Heart left ventricle (tissue), 16 donors: ENCODE measurements at regions not wholly inside any gene's neighbourhood (a gene's known extent, or its start where the extent isn't known, plus 50 kb on each side); places are given as distances from the start of the nearest gene placed in this dataset.

ENCODE experiments used
- ATAC-seq, 4 donors: fragments of 200-7000 bp; cut with Tn5 transposase; one replicate each; pipeline ENCODE4 v1.9.1; 2020 to 2022; ENCODE audit warnings: moderate library complexity in 4 of 4, mild to moderate bottlenecking in 3 of 4, moderate number of reproducible peaks in 1 of 4
- DNase-seq, 5 donors: peaks; one replicate each; pipeline ENCODE4 v3.0.0-alpha.2; 2020
- H3K27ac ChIP-seq, 12 donors: fragments of 200-600 bp; sonication (generic) in 4 of 12; one replicate each; pipeline versions ENCODE4 v1.5.0 to v1.8.0; 2016 to 2022; ENCODE audit warnings: mild to moderate bottlenecking in 2 of 12
- H3K27me3 ChIP-seq, 9 donors: fragments of 200-600 bp; sonication (generic) in 2 of 9; one replicate each; pipeline versions ENCODE4 v1.5.1 to v1.8.0; 2016 to 2022; ENCODE audit warnings: mild to moderate bottlenecking in 3 of 9
- H3K36me3 ChIP-seq, 9 donors: fragments of 200-600 bp; sonication (generic) in 2 of 9; one replicate each; pipeline versions ENCODE4 v1.5.0 to v1.8.0; 2018 to 2022; ENCODE audit warnings: mild to moderate bottlenecking in 2 of 9
- H3K4me1 ChIP-seq, 12 donors: fragments of 200-600 bp; sonication (generic) in 4 of 12; one replicate each; pipeline versions ENCODE4 v1.5.0 to v1.8.0; 2016 to 2022; ENCODE audit warnings: mild to moderate bottlenecking in 3 of 12
- H3K4me3 ChIP-seq, 12 donors: fragments of 200-600 bp; sonication (generic) in 4 of 12; one replicate each; pipeline versions ENCODE4 v1.5.0 to v1.8.0; 2017 to 2022; ENCODE audit warnings: mild to moderate bottlenecking in 9 of 12, moderate library complexity in 4 of 12
- H3K9me3 ChIP-seq, 12 donors: fragments of 200-600 bp; sonication (generic) in 4 of 12; one replicate each; pipeline versions ENCODE4 v1.5.0 to v1.8.0; 2016 to 2022; ENCODE audit warnings: mild to moderate bottlenecking in 1 of 12
- CTCF ChIP-seq, 12 donors: fragments of 200-600 bp; sonication (generic) in 4 of 12; IDR thresholded peaks; one replicate each; pipeline versions ENCODE4 v1.5.0 to v1.8.0; 2018 to 2022; ENCODE audit warnings: antibody characterized with exemption in 12 of 12, mild to moderate bottlenecking in 5 of 12
- POLR2A ChIP-seq, 2 donors: fragments of 450-650 bp; IDR thresholded peaks; one replicate each; pipeline ENCODE4 v1.6.1; 2017; ENCODE audit warnings: antibody characterized with exemption in 2 of 2, mild to moderate bottlenecking in 2 of 2, moderate library complexity in 2 of 2
- WGBS, 4 donors: extraction: QIAGEN DNeasy Blood & Tissue Kit in 2 of 4; methylation state at CpG; one replicate each; pipeline versions ENCODE4 v1.1.5 to v1.1.7; 2013 to 2018; 5-methylcytosine and 5-hydroxymethylcytosine counted together
- intact Hi-C, 10 donors: fragments of 100-400 bp; cut with DNase I; formaldehyde crosslinking; loops; one replicate each; pipeline versions ENCODE4 v1.11.1 to v1.14.2; 2022
- donor health status: ischemic (EF 13 %, LVEDD 7.1; RV severe dilation, severe dysfunction).
- donor health status: healthy with polysubstance abuse.
- donor health status: DM: no; HTN: yes; CAD: no.
- donor health status: DM: no; HTN: no; CAD: no.
- donor health status: ischemic (EF 25% LVEDD 6.9; RV normal size, moderate dysfunction).
- donor health status: ischemic (EF 25% LVEDD 5.7; RV mildly dilated, moderate dysfunction).
- donor health status: healthy.
- donor health status: DM: yes; HTN: yes; CAD: no.
- donor health status: ischemic (EF 35%, LVEDD 5.7; RV mildly dilated, moderate dysfunction).
- donor health status: nonischemic (EF 11% LVEDD 7.7; RV severe dilation, severe dysfunction).
- donor health status: DM: yes; HTN: yes; CAD: no.
- donor health status: PGD.
- donor health status: ischemic (EF 29% LVEDD 5.4; RV normal size, mild dysfunction).
- donor health status: nonischemic (EF 23%, LVEDD 6.1; RV moderate dilation, normal function).

GRCh38 chr17:62901544-62901943 is 64.5 kb upstream of the TANC2 start:
- intact Hi-C loops: loop anchor here in 1 of 10 donors (5.0 kb wide), 1 partner anchor 34 kb away; no protein-coding TSS in a partner anchor
- no peak overlapping the region for H3K27ac ChIP-seq
- ATAC-seq (no peak), DNase-seq (no peak)
- H3K27me3 ChIP-seq: no peaks in the 10 kb centered on the region
- H3K4me3 ChIP-seq: no peak overlapping the region
- 94 to 97% (median 96%) methylated on average over 8 of the region's 8 CpGs for WGBS, 4 donors
- no peaks in the 10 kb centered on the region for H3K36me3 ChIP-seq
- H3K4me1 ChIP-seq: peaks cover 0 to 20% (median 7%) of the 10 kb centered on the region in 12 donors
- TF ChIP-seq POLR2A (IDR thresholded peaks at IDR 0.05) (no peak), CTCF (IDR thresholded peaks at IDR 0.05) (no peak)
- H3K9me3 ChIP-seq: no peaks in the 10 kb centered on the region

- DNase-seq (no peak), ATAC-seq (no peak)
- H3K4me1 ChIP-seq: peaks cover 0 to 20% (median 7%) of the 10 kb centered on the region in 12 donors
- no peak for TF ChIP-seq POLR2A (IDR thresholded peaks at IDR 0.05)
- H3K36me3 ChIP-seq: no peaks in the 10 kb centered on the region
- no peak overlapping the region for H3K4me3 ChIP-seq
- H3K27ac ChIP-seq: no peak overlapping the region
- H3K9me3 ChIP-seq: no peaks in the 10 kb centered on the region
- WGBS, 4 donors: 92 to 98% (median 97%) methylated on average over 5 of the region's 5 CpGs
- intact Hi-C loops: loop anchor here in 1 of 10 donors (5.0 kb wide), 1 partner anchor 33 kb away; no protein-coding TSS in a partner anchor
- H3K27me3 ChIP-seq: no peaks in the 10 kb centered on the region
These were observed 65.9 kb upstream of the TANC2 start for GRCh38 chr17:62900096-62900495.

GRCh38 chr17:62899361-62899760 is 66.7 kb upstream of the TANC2 start:
- peak in 3 of 5 donors; percentile 35 to 67 (median 39) for DNase-seq
- 64 to 75% (median 70%) methylated on average over 6 of the region's 6 CpGs for WGBS, 4 donors
- peak; percentile 27 to 88 (median 70) for ATAC-seq
- Histone ChIP-seq H3K4me1 (peaks cover 0 to 20% (median 7%) of the 10 kb centered on the region in 12 donors), H3K36me3 (no peaks in the 10 kb centered on the region), H3K27me3 (no peaks in the 10 kb centered on the region), H3K9me3 (no peaks in the 10 kb centered on the region), H3K4me3 (no peak overlapping the region), H3K27ac (peak overlapping the region in 2 of 12 donors; percentile 48 to 49)
- intact Hi-C loops: loop anchor here in 3 of 10 donors (5.0 to 10.0 kb wide), 2 partner anchors 68 to 195 kb away; partner anchors contain the start of gene TANC2 (in 2 of the 3)
- no peak for TF ChIP-seq CTCF (IDR thresholded peaks at IDR 0.05)
- TF ChIP-seq POLR2A (IDR thresholded peaks at IDR 0.05): no peak

GRCh38 chr17:62898239-62898864 is 67.7 kb upstream of the TANC2 start:
- WGBS, 4 donors: 32 to 49% (median 42%) methylated on average over 13 of the region's 13 CpGs
- Histone ChIP-seq H3K27me3 (no peaks in the 10 kb centered on the region), H3K36me3 (no peaks in the 10 kb centered on the region), H3K4me3 (peak overlapping the region in 2 of 12 donors; percentile 18 to 22), H3K9me3 (no peaks in the 10 kb centered on the region), H3K4me1 (peaks cover 0 to 25% (median 7%) of the 10 kb centered on the region in 12 donors), H3K27ac (peak overlapping the region in 5 of 12 donors; percentile 7 to 49 (median 48))
- ATAC-seq (peak; percentile 22 to 70 (median 51)), DNase-seq (peak in 2 of 5 donors; percentile 28 to 51)
- intact Hi-C loops: loop anchor here in 3 of 10 donors (5.0 to 10.0 kb wide), 2 partner anchors 69 to 194 kb away; partner anchors contain the start of gene TANC2 (in 2 of the 3)
- TF ChIP-seq POLR2A (IDR thresholded peaks at IDR 0.05): no peak
- no peak for TF ChIP-seq CTCF (IDR thresholded peaks at IDR 0.05)
